K562 (cell line): ENCODE measurements at regions not wholly inside any gene's neighbourhood (a gene's known extent, or its start where the extent isn't known, plus 50 kb on each side); places are given as distances from the start of the nearest gene placed in this dataset.
A peak's percentile ranks its signal among the peaks of the same experiment; 100 is the strongest.

Experiments
- ATAC-seq: fragments of 200-7000 bp; cut with Tn5 transposase; 3 replicates; pipeline ENCODE4 v1.9.1; 2020; ENCODE audit warnings: moderate library complexity
- BruUV-seq: library from RNA; stranded (reverse); fragments of 400-500 nt; replicated peaks from 2 replicates; lab custom pipeline; 2021; lab: Mats Ljungman, UMichigan
- CTCF ChIA-PET: fragments of 300-600 bp; formaldehyde crosslinking; extraction: SDS; loops from one replicate; lab custom pipeline; 2021; ENCODE audit warnings: low intra/inter-chr PET ratio; lab: Yijun Ruan, JAX
- POLR2A ChIA-PET: fragments of 300-600, 350-650 bp; sonication (Branson Sonifier 250); formaldehyde crosslinking; extraction: SDS; loops from one replicate; lab custom pipeline; 2021; ENCODE audit warnings: antibody characterized with exemption, inconsistent platforms; lab: Yijun Ruan, JAX
- DNase-seq, 4 experiments: peaks; one replicate each; pipeline versions ENCODE4 v3.0.0 to v3.0.0-alpha.2; 2011 to 2018; ENCODE audit warnings: low spot score in 3 of 4, mixed read lengths in 3 of 4; ENCODE audit errors: extremely low read depth in 1 of 4
- FAIRE-seq: peaks from 2 replicates; lab custom pipeline; 2011; peaks lifted over from hg19 to GRCh38; lab: Jason Lieb, UNC
- H2AFZ ChIP-seq: 2 replicates; pipeline ENCODE4 v1.6.0; 2011; ENCODE audit warnings: low read depth, low read length, control low read depth, inconsistent platforms
- H3K27ac ChIP-seq: fragments of 200-600 bp; 3 replicates; pipeline ENCODE4 v1.8.0; 2011; ENCODE audit warnings: low read depth, mild to moderate bottlenecking, control low read depth, inconsistent platforms, low read length, moderate library complexity, mixed read lengths; ENCODE audit errors: extremely low read depth
- H3K27me3 ChIP-seq, 2 experiments: fragments of 300-600 bp in 1 of 2; 2 replicates in 1 of 2; 3 replicates in 1 of 2; pipeline versions ENCODE4 v1.6.0 to v1.8.0; 2011; ENCODE audit warnings: inconsistent platforms in 2 of 2, low read length in 2 of 2, mild to moderate bottlenecking in 1 of 2, mixed read lengths in 1 of 2, moderate library complexity in 1 of 2; ENCODE audit not compliant: control insufficient read depth in 2 of 2, insufficient read depth in 2 of 2
- H3K36me3 ChIP-seq: fragments of 300-600 bp; 3 replicates; pipeline ENCODE4 v1.8.0; 2011; ENCODE audit warnings: mild to moderate bottlenecking, low read length, inconsistent platforms; ENCODE audit not compliant: control insufficient read depth, insufficient read depth
- H3K4me1 ChIP-seq, 2 experiments: fragments of 200-600 bp in 1 of 2; replicated peaks in 1 of 2; 2 replicates in 1 of 2; 3 replicates in 1 of 2; pipeline versions ENCODE4 v1.5.1 to v1.8.0; 2011; ENCODE audit warnings: inconsistent platforms in 2 of 2, low read length in 2 of 2, mild to moderate bottlenecking in 1 of 2, mixed read lengths in 1 of 2, moderate library complexity in 1 of 2; ENCODE audit not compliant: control insufficient read depth in 2 of 2, insufficient read depth in 2 of 2
- H3K4me2 ChIP-seq: 2 replicates; pipeline ENCODE4 v1.6.1; 2011; ENCODE audit warnings: low read length, control low read depth, inconsistent platforms, mixed read lengths; ENCODE audit not compliant: insufficient read depth
- H3K4me3 ChIP-seq: fragments of 200-600 bp; sonication (generic), shearing (Covaris generic); 2 replicates; pipeline ENCODE4 v1.5.1; 2016; ENCODE audit warnings: control low read depth, inconsistent platforms
- H3K79me2 ChIP-seq: fragments of 200-600 bp; 3 replicates; pipeline ENCODE4 v1.8.0; 2011; ENCODE audit warnings: low read length, inconsistent platforms; ENCODE audit not compliant: control insufficient read depth, insufficient read depth
- H3K9ac ChIP-seq, 2 experiments: 2 replicates each; pipeline versions ENCODE4 v1.6.0 to v1.6.1; 2011; ENCODE audit warnings: low read depth in 2 of 2, low read length in 2 of 2, control low read depth in 1 of 2, inconsistent platforms in 1 of 2, mild to moderate bottlenecking in 1 of 2, mixed read lengths in 1 of 2; ENCODE audit not compliant: insufficient read depth in 1 of 2
- H3K9me1 ChIP-seq: one replicate; pipeline ENCODE4 v1.6.0; 2011; ENCODE audit warnings: inconsistent platforms, mild to moderate bottlenecking, low read length, moderate library complexity; ENCODE audit not compliant: control insufficient read depth, insufficient read depth
- H3K9me3 ChIP-seq: replicated peaks from 2 replicates; pipeline ENCODE4 v1.5.1; 2011; ENCODE audit warnings: low read depth, low read length, inconsistent platforms; ENCODE audit not compliant: control insufficient read depth, insufficient read depth
- H4K20me1 ChIP-seq: replicated peaks from 2 replicates; pipeline ENCODE4 v1.6.1; 2011; ENCODE audit warnings: low read length, inconsistent platforms, mixed read lengths; ENCODE audit not compliant: control insufficient read depth, insufficient read depth
- ARHGAP35 ChIP-seq: fragments of 450-650 bp; IDR thresholded peaks from 2 replicates; pipeline ENCODE4 v1.6.1; 2018; ENCODE audit not compliant: partially characterized antibody
- C11orf30 ChIP-seq: fragments of 450-650 bp; IDR thresholded peaks from 2 replicates; pipeline ENCODE4 v1.6.1; 2016; ENCODE audit warnings: low read depth, mild to moderate bottlenecking
- MAFG ChIP-seq: fragments of 450-650 bp; conservative IDR thresholded peaks from 2 replicates; pipeline ENCODE4 v1.6.1; 2016; ENCODE audit warnings: missing genetic modification characterization, missing compliant biosample characterization
- NFIC ChIP-seq: fragments of 450-650 bp; IDR thresholded peaks from 2 replicates; pipeline ENCODE4 v1.6.1; 2017; ENCODE audit warnings: mild to moderate bottlenecking, inconsistent platforms
- PBX2 ChIP-seq, 2 experiments: IDR thresholded peaks in 1 of 2; conservative IDR thresholded peaks in 1 of 2; 2 replicates each; pipeline ENCODE4 v1.6.1; 2016; ENCODE audit warnings: low read depth in 2 of 2, mild to moderate bottlenecking in 1 of 2, missing compliant biosample characterization in 1 of 2, missing genetic modification characterization in 1 of 2, moderate library complexity in 1 of 2
- PRPF4 ChIP-seq: fragments of 200-400 bp; formaldehyde crosslinking; IDR thresholded peaks from one replicate; pipeline ENCODE4 v1.6.1; 2017; ENCODE audit warnings: low read length, low read depth, mild to moderate bottlenecking; ENCODE audit not compliant: insufficient read depth, poor library complexity, severe bottlenecking
- SMAD3 ChIP-seq: fragments of 450-650 bp; formaldehyde crosslinking; conservative IDR thresholded peaks from 2 replicates; pipeline ENCODE4 v1.4.0; 2020; ENCODE audit warnings: mild to moderate bottlenecking
- ZNF75A ChIP-seq: fragments of 450-650 bp; formaldehyde crosslinking; IDR thresholded peaks from 2 replicates; pipeline ENCODE4 v1.4.0; 2020; ENCODE audit warnings: mild to moderate bottlenecking
- WGBS: fragments of 100-300 bp; shearing (Covaris generic); methylation state at CpG from one replicate; pipeline ENCODE4 v1.1.6; 2016; ENCODE audit warnings: low coverage, mixed read lengths; ENCODE audit not compliant: insufficient coverage; ENCODE audit errors: missing lambda C conversion rate; 5-methylcytosine and 5-hydroxymethylcytosine counted together
- in situ Hi-C: fragments of 300-500 bp; cut with MboI; formaldehyde crosslinking; loops from 4 replicates; pipeline ENCODE4 v1.15.0; 2018; ENCODE audit warnings: inconsistent platforms, mixed read lengths
- intact Hi-C: fragments of 100-400 bp; cut with micrococcal nuclease; formaldehyde crosslinking; loops from 2 replicates; pipeline ENCODE4 v1.14.2; 2022

GRCh38 chr3:124601190-124601589, 129.1 kb upstream of the UMPS start:
- CTCF ChIA-PET, result no interaction called here
- no peak overlapping the region for H3K27ac ChIP-seq
- POLR2A ChIA-PET, result interaction anchor here (2.1 kb wide), 1 partner anchor 14 kb away, joined by 5 read pairs; no protein-coding TSS in a partner anchor

More at GRCh38 chr3:124601190-124601589, 129.1 kb upstream of the UMPS start:
- Histone ChIP-seq H3K4me3 (no peak overlapping the region), H2AFZ (no peak overlapping the region; the same call in 1 of the 2 replicates), H3K9me3 (no peaks in the 10 kb centered on the region), H4K20me1 (no peaks in the 10 kb centered on the region), H3K36me3 (no peaks in the 10 kb centered on the region), H3K4me2 (no peak overlapping the region), H3K9ac (no peak overlapping the region), H3K9me1 (no peaks in the 10 kb centered on the region), H3K27me3 (no peaks in the 10 kb centered on the region), H3K4me1 (no peaks in the 10 kb centered on the region; a peak in 1 of 5 replicates), H3K79me2 (no peaks in the 10 kb centered on the region)
- TF ChIP-seq SMAD3 (CRISPR knock-in tag), result no peak
- peak; percentile 29; the same call in 1 of the 2 replicates for TF ChIP-seq C11orf30
- TF ChIP-seq ARHGAP35, result no peak
- TF ChIP-seq ZNF75A (CRISPR knock-in tag), result no peak
- TF ChIP-seq PRPF4, result no peak
- TF ChIP-seq MAFG, result 0 out of 2 replicates have a peak, but pooled peaks have one; percentile 30
- TF ChIP-seq NFIC, result peak; percentile 65
- no peak for TF ChIP-seq PBX2 (CRISPR knock-in tag; IDR thresholded peaks at IDR 0.05; ENCODE audit: low read depth)
- TF ChIP-seq PBX2 (tag; conservative IDR thresholded peaks at IDR 0.05; ENCODE audit: low read depth), result peak; percentile 72
- in situ Hi-C loops, result no loop called here
- no TSS peak for BruUV-seq
- intact Hi-C loops, result no loop called here
- WGBS, result 22% methylated on average over 2 of the region's 2 CpGs
- ATAC-seq (peak; percentile 58), DNase-seq (no peak), FAIRE-seq (no peak)
